GM12865 (cell line): ENCODE measurements at regions not wholly inside any gene's neighbourhood (a gene's known extent, or its start where the extent isn't known, plus 50 kb on each side); places are given as distances from the start of the nearest gene placed in this dataset.
"Not testable (repeated sequence)": the region's sequence is repeated elsewhere in the genome, so short reads cannot be mapped to it uniquely, and the experiment has no call there.

Experiments used
- DNase-seq: peaks from one replicate; pipeline ENCODE4 v3.0.0; 2010; ENCODE audit warnings: low read depth
- H3K4me3 ChIP-seq: 2 replicates; pipeline ENCODE4 v1.5.1; 2011; ENCODE audit warnings: mild to moderate bottlenecking, low read depth, low read length, control low read depth
- CTCF ChIP-seq: IDR thresholded peaks from 2 replicates; pipeline ENCODE4 v1.5.1; 2011; ENCODE audit warnings: low read length, control low read depth, low read depth, inconsistent platforms; ENCODE audit not compliant: insufficient read depth; ENCODE audit errors: missing control alignments

- TF ChIP-seq CTCF = no peak
- H3K4me3 ChIP-seq = no peak overlapping the region
- no peak for DNase-seq
Measured at GRCh38 chr22:49457146-49457545, 370.5 kb downstream of the BRD1 start.

- no peak for DNase-seq
- H3K4me3 ChIP-seq = no peak overlapping the region
- TF ChIP-seq CTCF = no peak
Measured at GRCh38 chr22:49455595-49455994, 372.1 kb downstream of the BRD1 start.

GRCh38 chr22:49454726-49455125, 372.9 kb downstream of the BRD1 start:
- no peak for TF ChIP-seq CTCF
- no peak overlapping the region for H3K4me3 ChIP-seq
- DNase-seq = no peak

- no peak for TF ChIP-seq CTCF
- no peak overlapping the region for H3K4me3 ChIP-seq
- no peak for DNase-seq
Measured at GRCh38 chr22:49453771-49454170, 373.9 kb downstream of the BRD1 start.

- not testable (repeated sequence) for DNase-seq, H3K4me3 ChIP-seq
Measured at GRCh38 chr22:49453019-49453418, 374.7 kb downstream of the BRD1 start.

- no peak overlapping the region for H3K4me3 ChIP-seq
- no peak for TF ChIP-seq CTCF
- no peak for DNase-seq
Measured at GRCh38 chr22:49452362-49452946, 375.2 kb downstream of the BRD1 start.

GRCh38 chr22:49451070-49451840, 376.4 kb downstream of the BRD1 start:
- H3K4me3 ChIP-seq = no peak overlapping the region
- no peak for DNase-seq
- TF ChIP-seq CTCF = no peak
